H9 (cell line): ENCODE measurements at regions not wholly inside any gene's neighbourhood (a gene's known extent, or its start where the extent isn't known, plus 50 kb on each side); places are given as distances from the start of the nearest gene placed in this dataset.

Source experiments
- DNase-seq: peaks from one replicate; pipeline ENCODE4 v3.0.0-alpha.2; 2017
- H2AFZ ChIP-seq: one replicate; pipeline ENCODE4 v1.6.1; 2013; ENCODE audit warnings: mild to moderate bottlenecking, low read length, control low read depth, moderate library complexity
- H2AK5ac ChIP-seq: 2 replicates; pipeline ENCODE4 v1.6.1; 2013; ENCODE audit warnings: low read length, control low read depth, mixed read lengths; ENCODE audit not compliant: insufficient read length
- H2BK120ac ChIP-seq: one replicate; pipeline ENCODE4 v1.6.1; 2013; ENCODE audit warnings: low read depth, mild to moderate bottlenecking, low read length, control low read depth, inconsistent platforms; ENCODE audit not compliant: poor library complexity, severe bottlenecking
- H2BK12ac ChIP-seq: 2 replicates; pipeline ENCODE4 v1.6.1; 2013; ENCODE audit warnings: low read length, control low read depth, mixed read lengths, low read depth; ENCODE audit not compliant: insufficient read length
- H2BK15ac ChIP-seq: 2 replicates; pipeline ENCODE4 v1.6.1; 2013; ENCODE audit warnings: low read depth, low read length, control low read depth
- H2BK20ac ChIP-seq: one replicate; pipeline ENCODE4 v1.6.1; 2013; ENCODE audit warnings: low read depth, mild to moderate bottlenecking, low read length, control low read depth, inconsistent platforms; ENCODE audit not compliant: poor library complexity, severe bottlenecking
- H2BK5ac ChIP-seq: 2 replicates; pipeline ENCODE4 v1.6.1; 2013; ENCODE audit warnings: low read length, control low read depth, mixed read lengths; ENCODE audit not compliant: insufficient read length
- H3K14ac ChIP-seq: 2 replicates; pipeline ENCODE4 v1.6.1; 2013; ENCODE audit warnings: low read length, control low read depth; ENCODE audit not compliant: insufficient read depth
- H3K18ac ChIP-seq: 2 replicates; pipeline ENCODE4 v1.6.1; 2013; ENCODE audit warnings: low read depth, mild to moderate bottlenecking, mixed read lengths, low read length, control low read depth; ENCODE audit not compliant: insufficient read length
- H3K23ac ChIP-seq: 2 replicates; pipeline ENCODE4 v1.6.1; 2013; ENCODE audit warnings: low read length, control low read depth, mixed read lengths, low read depth; ENCODE audit not compliant: insufficient read length
- H3K23me2 ChIP-seq: 2 replicates; pipeline ENCODE4 v1.6.1; 2013; ENCODE audit warnings: low read depth, mild to moderate bottlenecking, mixed read lengths, low read length, control low read depth; ENCODE audit not compliant: insufficient read length, poor library complexity, severe bottlenecking
- H3K27ac ChIP-seq: 2 replicates; pipeline ENCODE4 v1.5.1; 2013; ENCODE audit warnings: low read length, control low read depth, mixed read lengths, low read depth; ENCODE audit not compliant: insufficient read length
- H3K27me3 ChIP-seq: 2 replicates; pipeline ENCODE4 v1.6.1; 2013; ENCODE audit warnings: low read length, control low read depth, inconsistent platforms; ENCODE audit not compliant: insufficient read depth
- H3K4ac ChIP-seq: 2 replicates; pipeline ENCODE4 v1.6.1; 2013; ENCODE audit warnings: low read depth, mild to moderate bottlenecking, control low read depth, inconsistent platforms, low read length, moderate library complexity
- H3K4me1 ChIP-seq: 2 replicates; pipeline ENCODE4 v1.6.1; 2013; ENCODE audit warnings: low read length, control low read depth, inconsistent platforms; ENCODE audit not compliant: insufficient read depth
- H3K4me2 ChIP-seq: 2 replicates; pipeline ENCODE4 v1.6.1; 2013; ENCODE audit warnings: low read length, control low read depth, mixed read lengths; ENCODE audit not compliant: insufficient read length, insufficient read depth
- H3K56ac ChIP-seq: 2 replicates; pipeline ENCODE4 v1.6.1; 2013; ENCODE audit warnings: low read depth, mild to moderate bottlenecking, mixed read lengths, low read length, control low read depth; ENCODE audit not compliant: insufficient read length
- H3K79me1 ChIP-seq: 2 replicates; pipeline ENCODE4 v1.6.1; 2013; ENCODE audit warnings: low read depth, mild to moderate bottlenecking, moderate library complexity, low read length, control low read depth, inconsistent platforms; ENCODE audit not compliant: insufficient read depth, poor library complexity, severe bottlenecking
- H3K79me2 ChIP-seq: 2 replicates; pipeline ENCODE4 v1.6.1; 2013; ENCODE audit warnings: low read length, control low read depth, inconsistent platforms; ENCODE audit not compliant: insufficient read depth
- H3K9ac ChIP-seq: 2 replicates; pipeline ENCODE4 v1.6.1; 2013; ENCODE audit warnings: low read length, control low read depth, mixed read lengths; ENCODE audit not compliant: insufficient read length; ENCODE audit errors: extremely low read depth
- H3K9me3 ChIP-seq: one replicate; pipeline ENCODE4 v1.6.1; 2013; ENCODE audit warnings: low read depth, low read length, inconsistent platforms; ENCODE audit not compliant: control insufficient read depth
- H3T11ph ChIP-seq: one replicate; pipeline ENCODE4 v1.6.1; 2013; ENCODE audit warnings: mild to moderate bottlenecking, low read length, control low read depth, inconsistent platforms
- H4K20me1 ChIP-seq: one replicate; pipeline ENCODE4 v1.6.1; 2013; ENCODE audit not compliant: control insufficient read depth, insufficient read length, insufficient read depth
- H4K5ac ChIP-seq: 2 replicates; pipeline ENCODE4 v1.6.1; 2013; ENCODE audit warnings: low read depth, mild to moderate bottlenecking, mixed read lengths, low read length, control low read depth; ENCODE audit not compliant: insufficient read length
- H4K8ac ChIP-seq: replicated peaks from 2 replicates; pipeline ENCODE4 v1.6.1; 2013; ENCODE audit warnings: low read length, control low read depth, mixed read lengths, low read depth; ENCODE audit not compliant: insufficient read length
- H4K91ac ChIP-seq: 2 replicates; pipeline ENCODE4 v1.6.1; 2013; ENCODE audit warnings: low read depth, mild to moderate bottlenecking, moderate library complexity, mixed read lengths, low read length, control low read depth; ENCODE audit not compliant: insufficient read length
- H3K27ac Mint-ChIP-seq, 3 experiments: 2 replicates in 2 of 3; 3 replicates in 1 of 3; pipeline ENCODE4 v1.8.0; 2020 to 2021; ENCODE audit warnings: mixed read lengths in 3 of 3, mild to moderate bottlenecking in 1 of 3, moderate library complexity in 1 of 3
- H3K27me3 Mint-ChIP-seq: 2 replicates; pipeline ENCODE4 v1.8.0; 2021; ENCODE audit warnings: low read depth, mild to moderate bottlenecking, moderate library complexity, mixed read lengths
- H3K36me3 Mint-ChIP-seq, 3 experiments: 2 replicates in 2 of 3; 3 replicates in 1 of 3; pipeline ENCODE4 v1.8.0; 2020 to 2021; ENCODE audit warnings: low read depth in 3 of 3, mixed read lengths in 3 of 3; ENCODE audit not compliant: insufficient read depth in 1 of 3
- H3K4me1 Mint-ChIP-seq, 2 experiments: 2 replicates each; pipeline ENCODE4 v1.8.0; 2020; ENCODE audit warnings: mixed read lengths in 2 of 2
- H3K4me3 Mint-ChIP-seq, 2 experiments: 2 replicates in 1 of 2; 3 replicates in 1 of 2; pipeline ENCODE4 v1.8.0; 2020 to 2021; ENCODE audit warnings: mild to moderate bottlenecking in 2 of 2, mixed read lengths in 2 of 2, moderate library complexity in 1 of 2
- H3K9me3 Mint-ChIP-seq, 2 experiments: 2 replicates in 1 of 2; 3 replicates in 1 of 2; pipeline ENCODE4 v1.8.0; 2020; ENCODE audit warnings: mild to moderate bottlenecking in 2 of 2, mixed read lengths in 2 of 2, moderate library complexity in 1 of 2
- WGBS: extraction: QIAGEN DNeasy Blood & Tissue Kit; methylation state at CpG from one replicate; pipeline ENCODE4 v1.1.7; 2013; ENCODE audit warnings: missing lambda C conversion rate, low lambda C conversion rate, mixed read lengths; ENCODE audit not compliant: insufficient read length; ENCODE audit errors: extremely low coverage; 5-methylcytosine and 5-hydroxymethylcytosine counted together
- TF ChIP-seq, protein P1 (sequence below): fragments of 200-600 bp; sonication (generic); conservative IDR thresholded peaks from 3 replicates; pipeline ENCODE4 v1.8.0; 2021; ENCODE audit warnings: antibody characterized with exemption, mild to moderate bottlenecking

- H3K9me3 ChIP-seq: no peaks in the 10 kb centered on the region
- H3K23me2 ChIP-seq: no peaks in the 10 kb centered on the region
- no peaks in the 10 kb centered on the region for H3K79me2 ChIP-seq
- H4K5ac ChIP-seq: no peak overlapping the region
- H3K4me1 ChIP-seq: no peaks in the 10 kb centered on the region
- no peak overlapping the region for H3K18ac ChIP-seq
- Mint-ChIP-seq H3K4me1 (peaks cover 3 to 12% of the 10 kb centered on the region in 2 experiments; a peak in 3 of 4 replicates), H3K36me3 (peaks cover 0 to 8% (median 3%) of the 10 kb centered on the region in 3 experiments; a peak in 3 of 7 replicates), H3K9me3 (peaks cover 4 to 10% of the 10 kb centered on the region in 2 experiments; a peak in 3 of 5 replicates), H3K27ac (no peak overlapping the region), H3K4me3 (no peak overlapping the region), H3K27me3 (no peaks in the 10 kb centered on the region)
- no peaks in the 10 kb centered on the region for H4K20me1 ChIP-seq
- TF ChIP-seq, protein P1, sequence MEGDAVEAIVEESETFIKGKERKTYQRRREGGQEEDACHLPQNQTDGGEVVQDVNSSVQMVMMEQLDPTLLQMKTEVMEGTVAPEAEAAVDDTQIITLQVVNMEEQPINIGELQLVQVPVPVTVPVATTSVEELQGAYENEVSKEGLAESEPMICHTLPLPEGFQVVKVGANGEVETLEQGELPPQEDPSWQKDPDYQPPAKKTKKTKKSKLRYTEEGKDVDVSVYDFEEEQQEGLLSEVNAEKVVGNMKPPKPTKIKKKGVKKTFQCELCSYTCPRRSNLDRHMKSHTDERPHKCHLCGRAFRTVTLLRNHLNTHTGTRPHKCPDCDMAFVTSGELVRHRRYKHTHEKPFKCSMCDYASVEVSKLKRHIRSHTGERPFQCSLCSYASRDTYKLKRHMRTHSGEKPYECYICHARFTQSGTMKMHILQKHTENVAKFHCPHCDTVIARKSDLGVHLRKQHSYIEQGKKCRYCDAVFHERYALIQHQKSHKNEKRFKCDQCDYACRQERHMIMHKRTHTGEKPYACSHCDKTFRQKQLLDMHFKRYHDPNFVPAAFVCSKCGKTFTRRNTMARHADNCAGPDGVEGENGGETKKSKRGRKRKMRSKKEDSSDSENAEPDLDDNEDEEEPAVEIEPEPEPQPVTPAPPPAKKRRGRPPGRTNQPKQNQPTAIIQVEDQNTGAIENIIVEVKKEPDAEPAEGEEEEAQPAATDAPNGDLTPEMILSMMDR: no peak
- no peaks in the 10 kb centered on the region for H3K79me1 ChIP-seq
- H2BK15ac ChIP-seq: no peak overlapping the region
- no peak overlapping the region for H2BK120ac ChIP-seq
- H3T11ph ChIP-seq: no peak overlapping the region
- H3K9ac ChIP-seq: no peak overlapping the region
- WGBS: no CpG with 5 or more reads among the region's 2 CpGs
- H3K14ac ChIP-seq: no peak overlapping the region
- H3K27ac ChIP-seq: no peak overlapping the region
- DNase-seq: no peak
- H2AFZ ChIP-seq: no peak overlapping the region
- H2BK12ac ChIP-seq: no peak overlapping the region
- no peak overlapping the region for H2BK5ac ChIP-seq
- H2BK20ac ChIP-seq: no peak overlapping the region
- no peak overlapping the region for H3K23ac ChIP-seq
- no peaks in the 10 kb centered on the region for H3K27me3 ChIP-seq
- H4K91ac ChIP-seq: no peak overlapping the region
- no peak overlapping the region for H3K56ac ChIP-seq
- no peak overlapping the region for H3K4me2 ChIP-seq
- no peak overlapping the region for H4K8ac ChIP-seq
- no peak overlapping the region for H2AK5ac ChIP-seq
- H3K4ac ChIP-seq: no peak overlapping the region
These were observed 312.3 kb downstream of the TOX3 start for GRCh38 chr16:52234626-52235025.
